Inflammatory macrophage treated with lipopolysaccharide for 4 hours (primary cell): ENCODE measurements at regions not wholly inside any gene's neighbourhood (a gene's known extent, or its start where the extent isn't known, plus 50 kb on each side); places are given as distances from the start of the nearest gene placed in this dataset.
"Not testable (repeated sequence)": the region's sequence is repeated elsewhere in the genome, so short reads cannot be mapped to it uniquely, and the experiment has no call there.

Experiments used
- DNase-seq: peaks from one replicate; pipeline ENCODE4 v3.0.0-alpha.2; 2020

DNA sequence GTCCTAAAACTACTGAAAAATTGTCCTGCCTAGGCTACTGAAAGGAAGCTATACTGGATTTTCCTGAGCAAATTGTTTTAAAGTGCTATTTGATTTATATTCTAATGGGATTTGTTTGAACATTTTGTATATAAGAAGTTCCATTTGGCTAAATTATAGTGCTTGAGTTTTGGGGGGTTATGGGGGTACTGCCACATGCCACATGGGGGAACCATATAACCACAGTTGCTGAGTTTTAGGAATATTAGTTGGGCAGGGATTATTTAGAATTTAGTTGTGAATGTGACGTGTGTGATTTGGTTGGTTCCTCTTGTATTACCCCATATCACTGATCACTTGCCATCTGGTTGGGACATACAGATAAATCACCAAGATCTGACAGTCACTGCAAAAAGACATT is 224.5 kb upstream of the TAPT1 start:
- no peak for DNase-seq

DNA sequence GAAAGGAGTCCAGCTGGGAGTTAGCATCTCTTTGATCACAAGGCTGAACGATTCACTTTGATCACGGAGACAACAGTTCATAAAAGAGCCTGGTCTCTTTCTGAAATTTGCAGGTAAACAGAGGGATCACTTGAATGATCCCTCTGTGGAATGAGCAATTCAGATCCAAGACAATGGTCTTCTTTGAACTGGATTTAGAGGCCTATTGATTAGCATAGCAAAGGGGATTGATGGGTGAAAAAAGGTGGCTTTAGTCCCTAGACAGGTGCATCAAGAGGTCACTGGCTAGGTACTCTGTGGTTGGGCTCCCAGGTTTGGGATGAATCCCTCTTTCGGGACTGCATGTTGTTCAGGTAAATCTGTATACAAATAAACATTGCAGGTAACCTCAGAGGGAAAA is 223.8 kb upstream of the TAPT1 start:
- no peak for DNase-seq

DNA sequence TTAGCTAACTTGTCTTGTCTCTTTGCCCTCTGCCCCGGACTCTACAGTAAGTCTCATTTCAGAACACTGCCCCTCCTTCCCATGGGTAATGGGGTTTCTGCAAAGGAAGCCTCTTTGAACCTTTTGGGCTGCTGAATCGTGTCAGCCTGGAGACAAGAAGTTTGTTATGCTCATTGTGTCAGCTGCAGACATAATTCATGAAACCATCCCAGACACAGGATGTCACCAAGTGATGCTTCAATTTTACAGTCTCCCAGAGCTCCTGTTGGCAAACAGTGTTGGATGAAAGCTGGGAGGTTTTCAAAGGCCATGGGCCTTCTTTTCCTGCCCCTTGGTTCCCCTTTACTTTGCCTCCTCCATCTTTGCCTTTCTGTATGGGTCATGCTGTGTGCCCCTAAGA is 223.1 kb upstream of the TAPT1 start:
- no peak for DNase-seq

DNA sequence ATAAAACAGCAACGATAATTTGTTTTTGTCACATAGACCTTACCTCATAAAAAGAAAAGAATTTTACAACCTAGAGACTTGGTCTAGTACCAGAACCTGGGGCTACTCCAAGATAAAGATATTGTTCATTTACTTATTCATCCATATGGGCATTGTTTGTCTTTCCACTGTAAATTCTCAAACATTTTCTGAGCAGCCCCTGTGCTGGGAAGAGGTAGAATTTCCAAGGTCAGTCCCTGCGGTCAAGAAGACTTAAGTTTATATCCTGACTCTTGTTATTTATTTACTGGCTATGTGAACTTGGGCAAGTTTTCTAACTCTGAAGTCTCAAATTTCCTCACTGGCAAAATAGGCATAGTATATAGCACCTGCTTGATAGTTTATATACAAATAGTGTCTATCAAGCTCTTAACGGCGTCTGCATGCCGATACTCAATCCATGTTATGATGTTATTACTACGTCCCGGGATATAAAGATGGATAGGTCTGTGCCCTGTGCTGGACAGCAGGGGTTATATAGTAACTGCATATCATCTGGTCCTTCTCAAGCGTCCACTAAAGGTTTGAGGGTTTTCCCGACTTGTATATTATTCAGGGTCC is 222.1 kb upstream of the TAPT1 start:
- no peak for DNase-seq

DNA sequence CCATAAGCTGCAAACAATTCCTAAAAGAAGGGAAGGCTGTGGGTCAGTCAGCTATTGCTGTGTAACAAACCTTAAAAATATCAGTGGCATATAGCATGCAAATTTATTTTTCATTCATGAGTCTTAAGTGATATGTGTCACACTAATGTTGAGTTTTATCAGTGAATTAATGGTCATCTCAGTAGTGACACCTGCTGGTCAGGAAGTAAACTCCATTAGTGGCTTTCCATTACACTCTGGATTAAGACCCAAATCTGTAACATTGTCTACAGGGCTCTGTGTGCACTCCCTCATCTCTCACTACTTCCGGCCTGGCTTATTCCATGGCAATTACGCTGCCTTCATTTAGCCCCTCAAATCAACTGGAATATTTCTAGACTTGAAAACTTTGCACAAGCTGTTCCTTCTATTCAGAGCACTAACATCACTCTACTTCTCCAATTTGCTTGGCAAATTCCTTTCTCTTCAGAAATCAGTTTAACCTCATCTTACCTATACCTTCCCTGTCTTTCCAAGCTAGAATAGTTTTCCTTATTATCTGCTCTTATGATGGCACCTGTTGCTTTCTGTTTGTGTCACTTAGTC is 217.3 kb upstream of the TAPT1 start:
- DNase-seq, result peak; percentile 42

DNA sequence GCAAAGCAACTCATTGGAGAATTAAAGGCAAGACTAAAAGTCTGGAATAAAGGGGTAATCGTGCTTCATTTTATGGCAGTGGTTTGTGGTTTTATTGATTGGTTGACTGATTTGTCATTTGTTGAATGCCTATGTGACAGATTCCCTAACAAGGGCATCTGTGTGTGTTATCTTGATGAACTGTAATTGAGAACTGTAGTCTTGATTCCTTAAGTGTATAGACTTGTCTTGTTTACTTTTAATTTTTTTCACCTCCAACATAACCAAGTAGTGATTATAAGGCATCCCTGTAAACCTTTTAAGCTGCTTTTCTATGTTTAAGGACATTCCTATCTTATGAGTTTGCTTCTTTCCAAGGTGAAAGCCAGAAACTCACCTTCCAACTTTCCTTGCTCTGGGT is 216.0 kb upstream of the TAPT1 start:
- no peak for DNase-seq

DNA sequence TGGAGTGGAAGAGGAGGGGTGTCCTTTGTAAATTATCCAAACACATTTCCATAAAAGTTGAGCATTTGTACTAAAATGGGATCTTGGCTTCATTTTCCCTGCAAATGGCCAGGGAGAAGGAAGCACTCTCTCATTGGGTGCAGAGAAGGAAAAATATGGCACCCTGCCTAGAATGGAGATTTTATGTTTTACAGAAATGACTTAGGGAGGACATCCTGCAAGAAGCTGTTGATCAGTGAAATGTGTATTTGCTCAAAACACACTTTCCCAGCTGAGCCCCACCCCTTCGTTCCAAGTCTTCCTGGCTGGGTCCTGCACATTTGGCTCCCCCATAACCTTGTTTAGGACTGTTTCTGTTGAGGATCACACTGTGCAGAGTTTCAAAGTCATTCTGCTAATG is 213.5 kb upstream of the TAPT1 start:
- DNase-seq, result no peak

DNA sequence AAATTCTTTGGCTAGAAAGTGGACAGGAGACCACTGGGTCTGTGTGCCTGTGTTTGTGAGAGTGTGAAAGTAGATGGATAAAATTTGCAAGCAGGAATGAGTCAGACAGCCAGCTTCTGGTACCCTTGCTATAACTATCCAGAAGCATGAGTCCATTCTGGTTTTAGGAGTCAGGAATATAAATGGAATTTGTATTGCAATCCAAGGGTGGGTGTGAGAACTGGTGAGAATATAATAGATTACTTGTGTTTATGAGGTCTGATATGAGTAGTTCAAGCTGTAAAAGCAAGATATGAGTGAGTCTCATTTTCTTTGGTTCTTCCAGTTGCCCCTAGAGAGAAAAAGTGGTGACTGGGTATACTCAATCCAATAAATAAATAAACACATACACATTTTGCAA is 212.7 kb upstream of the TAPT1 start:
- no peak for DNase-seq

DNA sequence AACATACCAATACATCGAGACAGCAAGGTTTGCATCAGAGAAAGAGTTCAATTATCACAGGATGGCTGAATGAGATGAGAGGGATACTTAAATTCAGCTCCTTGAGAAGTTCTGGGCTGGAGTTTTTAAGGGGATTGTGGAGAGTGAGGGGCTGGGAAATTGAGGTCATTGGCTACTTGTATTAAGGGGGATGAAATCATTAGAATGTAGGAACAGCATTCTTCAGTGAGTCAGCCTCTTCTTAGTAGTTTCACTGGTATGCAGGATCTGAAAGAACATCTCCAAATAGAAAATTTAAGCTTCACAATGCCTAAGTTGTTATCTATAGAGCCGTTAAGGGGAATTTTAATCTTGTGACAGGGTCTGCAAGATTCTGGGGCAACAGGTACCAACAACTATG is 211.6 kb upstream of the TAPT1 start:
- no peak for DNase-seq

DNA sequence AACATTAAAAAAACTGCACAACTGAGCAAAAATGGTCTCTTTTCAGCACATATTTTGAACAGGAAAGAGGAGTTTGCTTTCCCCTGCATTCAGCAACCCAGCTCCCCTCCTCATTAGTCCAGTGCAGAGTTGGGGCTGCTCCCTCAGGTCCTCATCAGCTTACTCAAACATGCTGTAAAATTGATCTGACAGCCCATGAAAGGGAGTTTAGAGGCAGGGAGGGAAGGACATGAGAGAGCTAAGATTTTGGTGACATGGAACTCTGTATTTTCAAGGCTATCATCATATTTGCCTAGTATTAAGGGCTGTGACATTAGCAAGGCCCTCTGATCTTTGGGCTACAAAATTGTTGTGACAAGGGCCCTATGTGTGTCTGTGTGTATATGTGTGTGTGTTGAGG is 205.6 kb upstream of the TAPT1 start:
- DNase-seq, result no peak

DNA sequence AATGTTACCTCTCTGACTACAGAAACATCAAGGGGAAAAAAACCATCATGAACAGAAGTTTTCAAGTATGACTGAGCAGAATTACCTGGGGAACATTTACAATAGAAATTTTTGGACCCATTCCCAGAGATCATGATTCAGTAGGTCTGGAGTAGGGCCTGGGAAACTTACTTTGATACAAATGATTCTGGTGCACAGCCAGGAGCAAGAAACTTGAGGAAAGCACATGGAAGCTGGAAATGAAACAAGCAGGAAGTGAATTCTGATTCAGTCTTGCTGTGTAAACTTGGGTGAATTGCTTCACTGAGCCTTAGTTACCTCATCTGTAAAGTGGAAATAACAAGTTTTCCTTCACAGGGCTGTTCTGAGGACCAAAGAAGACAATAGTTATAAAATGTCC is 192.5 kb upstream of the TAPT1 start:
- no peak for DNase-seq

DNA sequence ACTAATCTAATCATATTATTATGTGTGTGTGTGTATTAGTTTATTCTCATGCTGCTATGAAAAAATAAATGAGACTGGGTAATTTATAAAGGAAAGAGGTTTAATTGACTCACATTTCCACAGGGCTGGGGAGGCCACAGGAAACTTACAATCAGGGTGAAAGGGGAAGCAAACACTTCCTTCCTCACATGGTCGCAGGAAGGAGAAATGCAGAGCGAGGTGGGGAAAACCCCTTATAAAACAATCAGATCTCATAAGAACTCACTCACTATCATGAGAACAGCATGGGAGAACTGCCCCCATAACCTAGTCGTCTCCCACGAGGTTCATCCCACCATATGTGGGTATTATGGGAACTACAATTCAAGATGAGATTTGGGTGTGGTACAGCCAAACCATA is 190.9 kb upstream of the TAPT1 start:
- DNase-seq, result peak; percentile 29

DNA sequence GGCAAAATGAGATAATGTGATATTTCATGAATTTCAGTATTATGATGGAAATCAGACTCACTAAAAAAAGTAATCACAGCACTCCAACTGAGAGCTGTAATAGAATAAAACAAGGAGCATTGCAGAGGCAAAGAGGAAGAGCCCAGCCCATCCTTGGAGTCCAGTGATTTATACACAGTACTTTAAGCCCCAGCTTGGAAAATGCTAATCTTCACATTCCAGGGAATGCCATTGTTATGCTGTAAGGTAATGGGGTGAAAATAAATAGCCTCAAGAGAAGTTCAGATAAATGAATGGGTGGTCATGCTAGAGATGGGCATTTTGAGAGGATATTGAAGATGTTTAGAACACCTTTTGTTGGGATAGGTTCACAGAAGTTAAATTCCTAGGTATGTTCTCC is 190.3 kb upstream of the TAPT1 start:
- DNase-seq, result no peak

DNA sequence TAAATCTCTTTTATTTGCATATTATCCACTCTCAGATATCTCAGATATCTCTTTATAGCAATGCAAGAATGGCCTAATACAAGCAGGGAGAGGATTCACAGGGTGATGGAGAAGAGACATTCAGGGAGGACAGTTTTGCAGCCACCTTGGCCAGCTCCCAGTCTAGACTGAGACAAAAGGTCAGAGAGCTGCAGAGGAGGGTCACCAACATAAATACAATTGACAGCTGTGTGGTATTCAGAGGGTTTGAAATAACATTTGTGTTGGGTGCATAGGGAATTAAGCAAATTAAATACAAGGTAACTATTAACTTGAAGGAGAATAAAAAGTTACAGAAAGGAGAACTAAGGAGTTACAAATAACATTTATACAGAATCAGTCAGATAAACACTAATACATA is 189.5 kb upstream of the TAPT1 start:
- DNase-seq, result no peak

DNA sequence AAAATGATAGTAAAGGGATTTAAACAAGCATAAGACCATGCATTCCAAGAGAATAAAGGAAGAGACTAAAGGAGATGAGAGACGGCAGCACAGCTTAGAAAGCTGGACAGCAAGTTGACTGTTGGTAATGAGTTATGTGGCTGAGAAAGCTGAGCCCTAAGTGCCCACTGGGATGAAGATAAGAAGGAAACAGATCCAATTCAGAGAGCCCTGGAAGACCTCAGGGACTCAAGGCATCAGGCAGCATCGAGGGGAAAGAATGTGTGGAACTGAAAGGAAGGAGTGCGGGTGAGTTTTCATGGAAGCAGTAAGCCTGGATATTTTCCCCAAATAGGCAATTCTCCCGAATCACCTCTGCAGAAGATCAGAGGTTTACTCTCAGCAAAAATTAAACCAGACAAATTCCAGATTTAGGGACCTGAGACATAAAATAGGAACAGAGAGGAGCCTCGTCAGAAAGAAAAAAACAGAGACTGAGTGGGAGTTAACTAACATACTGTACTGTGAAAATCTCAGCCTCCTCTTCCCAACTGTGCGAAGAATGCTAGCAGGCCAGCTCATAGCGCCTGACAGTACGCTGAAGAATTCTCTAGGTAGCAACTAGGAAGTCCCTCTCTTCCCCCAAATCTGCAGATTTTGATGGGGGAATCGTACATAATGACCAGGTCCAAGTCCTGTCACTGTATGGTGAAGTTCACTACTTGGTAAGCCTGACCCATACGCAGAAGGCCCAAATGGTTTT is 187.7 kb upstream of the TAPT1 start:
- DNase-seq, result no peak

DNA sequence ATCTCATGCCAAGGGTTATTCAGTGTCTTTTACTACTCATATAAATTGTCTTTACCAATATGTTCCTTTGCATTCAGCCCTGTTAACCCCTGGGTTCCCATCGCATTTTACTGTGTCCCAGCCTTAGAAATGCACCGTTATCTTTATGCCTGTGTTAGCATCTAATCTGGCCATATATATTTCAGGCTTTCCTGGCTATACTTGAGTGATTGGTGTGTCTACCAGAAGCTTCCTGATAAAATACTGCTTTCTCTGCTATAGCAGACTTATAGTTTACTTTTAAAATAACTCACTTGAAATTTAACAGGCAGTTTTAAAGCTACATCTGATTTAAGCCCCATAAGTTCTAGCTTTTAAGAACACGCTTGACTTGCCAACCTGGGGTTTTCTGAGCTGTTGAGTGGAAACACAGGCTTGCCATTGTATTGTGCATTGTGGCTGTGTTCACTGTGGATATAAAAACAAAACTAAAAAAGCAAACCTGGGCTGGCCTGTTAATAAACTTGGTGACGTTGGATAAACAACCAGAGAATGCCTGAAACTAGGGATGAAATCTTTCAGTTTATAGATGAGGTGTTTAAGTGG is 185.3 kb upstream of the TAPT1 start:
- no peak for DNase-seq

DNA sequence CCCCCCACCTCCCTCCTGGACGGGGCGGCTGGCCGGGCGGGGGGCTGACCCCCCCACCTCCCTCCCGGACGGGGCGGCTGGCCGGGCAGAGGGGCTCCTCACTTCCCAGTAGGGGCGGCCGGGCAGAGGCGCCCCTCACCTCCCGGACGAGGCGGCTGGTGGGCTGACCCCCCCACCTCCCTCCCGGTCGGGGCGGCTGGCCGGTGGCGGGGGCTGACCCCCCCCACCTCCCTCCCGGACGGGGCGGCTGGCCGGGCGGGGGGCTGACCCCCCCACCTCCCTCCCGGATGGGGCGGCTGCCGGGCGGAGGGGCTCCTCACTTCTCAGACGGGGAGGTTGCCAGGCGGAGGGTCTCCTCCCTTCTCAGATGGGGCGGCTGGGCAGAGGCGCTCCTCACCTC is 166.9 kb upstream of the TAPT1 start:
- not testable (repeated sequence) for DNase-seq

DNA sequence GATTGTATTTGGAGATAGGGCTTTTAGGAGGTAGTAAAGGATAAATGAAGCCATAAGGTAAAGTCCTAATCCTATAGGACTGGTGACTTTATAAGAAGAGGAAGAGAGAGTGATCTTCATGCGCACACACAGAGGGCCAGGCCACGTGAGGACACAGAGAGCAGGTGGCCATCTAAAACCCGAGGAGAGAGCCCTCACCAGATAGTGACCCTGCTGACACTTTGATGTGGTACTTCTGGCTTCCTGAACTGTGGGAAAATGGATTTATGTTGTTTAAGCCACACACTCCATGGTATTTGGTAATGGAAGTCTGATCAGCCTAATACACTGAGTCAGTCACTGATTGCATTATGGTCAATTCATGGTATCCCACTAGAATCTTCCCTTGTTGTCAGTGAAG is 164.9 kb upstream of the TAPT1 start:
- no peak for DNase-seq

DNA sequence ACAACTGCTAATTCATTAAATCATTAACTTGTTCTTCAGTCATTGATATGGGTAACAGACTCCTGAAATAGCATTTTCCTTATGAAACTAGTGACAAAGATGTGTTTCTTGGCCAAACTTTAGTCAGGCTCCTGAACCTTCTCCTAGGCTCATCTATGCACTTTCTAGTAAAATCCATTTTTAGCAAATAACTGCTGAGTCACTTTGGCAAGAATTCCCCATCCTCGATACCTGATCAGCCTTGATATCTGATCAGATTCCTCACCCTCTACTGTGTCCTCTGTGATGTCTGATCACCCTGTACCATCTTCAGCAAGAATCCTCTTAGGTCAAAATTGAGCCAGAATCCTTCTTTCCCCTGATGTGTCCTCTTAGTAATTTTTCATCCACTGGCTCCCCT is 161.2 kb upstream of the TAPT1 start:
- DNase-seq, result no peak

DNA sequence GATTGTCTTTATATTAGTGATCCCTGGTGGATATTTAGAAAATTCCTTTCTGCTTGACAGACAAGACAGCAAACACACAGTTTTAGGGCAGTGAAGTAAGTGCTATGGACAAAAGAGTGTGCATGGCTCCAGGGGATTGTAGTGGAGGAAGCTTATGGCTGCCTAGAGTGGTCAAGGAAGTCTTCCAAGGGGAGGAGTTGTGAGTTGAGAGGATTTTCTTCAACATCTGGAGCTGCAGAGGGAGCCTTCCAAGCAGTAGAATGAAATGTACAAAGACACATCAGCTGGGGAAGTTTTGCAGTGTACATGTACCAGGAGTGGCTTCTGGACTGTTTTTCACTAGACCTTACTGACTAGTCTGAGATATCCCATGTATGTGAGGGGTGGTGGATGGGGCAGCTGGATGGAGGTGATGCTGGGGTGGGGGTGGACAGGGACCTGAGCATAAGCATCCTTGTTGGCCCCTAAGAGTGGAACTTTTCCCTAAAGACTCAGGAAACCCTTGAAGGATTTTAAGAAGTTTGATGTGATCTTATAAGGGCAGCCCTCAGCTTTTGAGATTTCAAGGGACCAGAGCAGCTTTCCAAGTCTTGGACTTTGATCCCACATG is 160.5 kb upstream of the TAPT1 start:
- DNase-seq, result no peak

DNA sequence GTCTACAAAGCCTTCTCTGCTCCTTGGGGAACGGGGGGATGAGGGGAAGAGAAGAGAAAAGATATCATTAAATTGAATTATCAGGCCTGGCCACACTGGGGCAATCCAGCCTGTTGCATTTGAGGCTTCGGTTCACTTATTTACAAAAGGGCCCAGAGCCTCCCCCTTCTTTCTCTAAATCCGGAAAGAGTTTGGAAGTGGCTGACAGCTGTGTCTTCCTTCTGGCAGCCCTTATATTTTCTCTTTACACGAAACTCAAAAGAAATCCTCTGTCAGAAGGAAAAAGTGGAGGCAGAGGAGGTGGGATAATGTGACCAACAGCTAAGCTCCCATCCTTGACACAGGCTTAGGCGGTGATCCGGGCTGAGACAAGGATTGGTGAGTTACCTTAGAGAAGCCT is 158.3 kb upstream of the TAPT1 start:
- DNase-seq, result no peak

DNA sequence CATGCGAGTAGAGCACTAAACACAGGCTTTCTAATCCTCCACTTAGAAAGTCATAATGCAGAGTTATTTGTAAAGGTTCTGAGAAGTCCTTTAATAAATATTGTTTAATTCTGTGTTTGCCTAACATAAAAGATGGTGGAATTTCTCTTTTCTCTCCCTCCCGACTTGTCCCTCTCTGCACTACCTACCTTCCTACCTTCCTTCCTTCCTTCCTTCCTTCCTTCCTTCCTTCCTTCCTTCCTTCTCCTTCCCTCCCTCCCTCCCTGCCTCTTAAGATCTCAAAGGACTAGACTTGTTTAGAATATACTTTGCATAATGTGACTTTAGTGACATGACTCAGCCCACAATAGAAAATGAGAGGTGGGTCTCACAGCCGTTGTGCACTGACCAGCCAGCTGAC is 156.3 kb upstream of the TAPT1 start:
- DNase-seq, result no peak

DNA sequence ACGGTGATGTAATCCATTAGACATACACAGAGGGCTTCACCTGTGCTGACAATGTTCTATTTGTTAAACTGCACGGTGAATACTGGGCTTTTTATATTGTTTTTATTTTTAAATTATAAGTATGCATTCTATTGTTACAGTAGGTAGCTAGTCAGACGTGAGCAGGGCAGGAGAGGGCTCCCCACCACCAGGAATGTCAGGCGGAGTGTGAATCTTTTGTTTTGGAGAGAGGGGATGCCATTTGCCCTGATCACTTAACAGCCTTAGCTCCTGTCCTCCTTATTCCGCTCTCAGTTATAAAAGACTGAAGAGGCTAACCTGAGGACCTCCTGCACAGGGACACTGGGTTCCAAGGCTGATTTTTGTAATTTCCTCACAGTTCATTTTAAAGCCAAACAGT is 151.6 kb upstream of the TAPT1 start:
- DNase-seq, result no peak

DNA sequence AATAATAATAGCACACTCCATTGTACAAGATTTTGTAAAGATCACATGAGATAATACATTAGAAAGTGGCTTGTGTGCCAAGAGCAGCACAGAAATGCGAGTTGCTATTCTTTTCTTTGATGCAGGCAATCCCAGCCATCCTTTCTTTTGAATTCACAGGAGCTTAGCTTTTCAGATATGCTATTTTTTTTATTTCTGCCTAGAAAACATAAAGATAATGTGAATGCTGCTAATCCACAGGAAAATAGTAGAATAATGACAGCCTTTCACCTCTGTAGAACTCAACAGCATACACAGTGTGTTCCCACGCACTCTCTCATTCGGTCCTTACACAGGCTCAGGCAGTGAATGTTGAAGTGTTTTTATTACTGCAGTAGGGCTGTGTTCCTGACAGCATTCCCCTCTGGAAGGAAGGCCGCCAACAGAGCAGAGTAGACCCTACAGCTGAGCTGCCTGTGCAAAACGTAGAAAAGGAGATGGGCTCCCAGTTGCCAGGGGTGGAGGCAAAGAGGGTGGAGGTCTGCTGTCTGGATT is 138.8 kb upstream of the TAPT1 start:
- no peak for DNase-seq
